ENCODE measurements at regions not wholly inside any gene's neighbourhood (a gene's known extent, or its start where the extent isn't known, plus 50 kb on each side); places are given as distances from the start of the nearest gene placed in this dataset.

DNA sequence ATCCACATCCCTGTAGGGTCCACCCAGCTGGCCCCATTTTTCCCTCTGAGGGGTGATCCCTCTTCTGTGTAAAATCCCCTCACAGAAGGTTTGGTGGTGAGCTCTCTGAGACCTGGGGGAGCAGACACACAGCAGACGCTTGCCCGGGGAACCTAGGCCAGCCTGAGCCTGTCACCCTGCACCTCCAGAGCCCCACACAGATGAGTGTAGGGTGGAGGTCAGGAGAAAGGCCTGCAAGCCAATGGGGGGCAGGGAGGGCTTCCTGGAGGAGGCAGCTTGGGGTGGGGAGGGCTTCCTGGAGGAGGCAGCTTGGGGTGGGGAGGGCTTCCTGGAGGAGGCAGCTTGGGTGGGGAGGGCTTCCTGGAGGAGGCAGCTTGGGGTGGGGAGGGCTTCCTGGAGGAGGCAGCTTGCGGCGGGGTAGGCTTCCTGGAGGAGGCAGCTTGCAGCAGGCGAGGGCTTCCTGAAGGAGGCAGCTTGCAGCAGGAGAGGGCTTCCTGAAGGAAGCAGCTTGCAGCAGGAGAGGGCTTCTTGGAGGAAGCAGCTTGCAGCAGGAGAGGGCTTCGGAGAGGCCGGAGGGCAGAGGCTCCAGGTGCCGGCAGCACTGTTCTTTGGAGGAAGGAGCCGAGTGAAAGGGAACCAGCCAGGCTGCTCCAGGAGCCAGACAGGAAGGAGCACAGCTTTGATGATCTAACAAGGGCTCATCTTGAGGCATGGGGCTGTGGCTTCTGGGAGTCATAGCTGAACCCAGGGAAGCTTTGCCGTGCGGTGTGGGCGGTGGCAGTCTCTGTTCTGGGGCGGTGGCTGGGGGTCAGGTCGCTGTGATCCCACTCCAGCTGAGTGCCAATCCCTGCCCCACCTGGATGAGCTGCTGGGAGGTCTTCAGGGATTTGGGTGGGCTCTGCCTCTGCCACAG lies 83.7 kb upstream of the ZNF469 start:
- ATAC-seq (replicated peaks; ENCODE audit: extremely low read depth, poor library complexity, severe bottlenecking) (no peak), DNase-seq (ENCODE audit: low spot score in 2 of 2) (no peak)
- H3K4me3 Mint-ChIP-seq, result no peak overlapping the region
- H3K4me1 Mint-ChIP-seq, result no peaks in the 10 kb centered on the region
- H3K27ac Mint-ChIP-seq (ENCODE audit: low read depth), result no peak overlapping the region
- H3K36me3 Mint-ChIP-seq (ENCODE audit: insufficient read depth), result no peaks in the 10 kb centered on the region
- peaks cover 19% of the 10 kb centered on the region for H3K27me3 Mint-ChIP-seq
- H3K9me3 Mint-ChIP-seq, result no peaks in the 10 kb centered on the region

DNA sequence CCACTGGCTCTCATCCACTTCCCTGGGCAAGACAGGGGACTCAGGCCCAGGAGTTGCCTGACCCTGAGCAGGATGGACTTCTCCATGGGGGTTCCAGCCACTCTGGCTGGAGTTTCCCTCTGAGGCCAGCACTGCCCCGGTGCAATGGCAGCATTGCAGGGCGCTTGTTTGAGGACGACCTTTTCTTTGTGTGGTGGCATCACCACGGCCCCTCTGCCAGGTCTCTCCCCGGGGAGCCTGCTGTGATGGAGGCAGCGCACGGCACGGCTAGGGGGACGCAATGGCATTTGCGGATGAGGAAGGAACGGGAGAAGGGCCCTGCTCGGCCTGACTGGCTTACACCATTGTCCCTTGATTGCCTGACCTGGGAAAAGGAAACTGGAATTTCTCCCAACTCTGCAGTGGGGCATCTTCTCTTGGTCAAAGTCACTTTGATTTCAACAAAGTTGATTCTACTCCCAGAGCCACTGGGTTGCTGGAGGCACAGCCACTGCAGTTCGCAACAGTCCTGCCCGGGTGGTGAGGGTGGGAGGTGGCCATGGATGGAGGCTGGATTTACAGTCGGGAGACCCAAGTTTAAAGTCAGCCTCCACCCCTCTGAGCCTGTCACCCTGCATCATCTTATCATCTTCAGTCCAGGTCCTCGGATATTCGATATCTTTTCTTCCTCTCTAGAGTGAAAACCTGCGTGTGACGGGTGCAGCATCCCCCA lies 82.9 kb upstream of the ZNF469 start:
- no peak for ATAC-seq (replicated peaks; ENCODE audit: extremely low read depth, poor library complexity, severe bottlenecking)
- Mint-ChIP-seq H3K27me3 (peaks cover 19% of the 10 kb centered on the region), H3K4me3 (no peak overlapping the region), H3K36me3 (ENCODE audit: insufficient read depth) (no peaks in the 10 kb centered on the region), H3K27ac (ENCODE audit: low read depth) (no peak overlapping the region), H3K4me1 (no peaks in the 10 kb centered on the region), H3K9me3 (no peaks in the 10 kb centered on the region)
- no peak for DNase-seq (ENCODE audit: low spot score in 2 of 2)

DNA sequence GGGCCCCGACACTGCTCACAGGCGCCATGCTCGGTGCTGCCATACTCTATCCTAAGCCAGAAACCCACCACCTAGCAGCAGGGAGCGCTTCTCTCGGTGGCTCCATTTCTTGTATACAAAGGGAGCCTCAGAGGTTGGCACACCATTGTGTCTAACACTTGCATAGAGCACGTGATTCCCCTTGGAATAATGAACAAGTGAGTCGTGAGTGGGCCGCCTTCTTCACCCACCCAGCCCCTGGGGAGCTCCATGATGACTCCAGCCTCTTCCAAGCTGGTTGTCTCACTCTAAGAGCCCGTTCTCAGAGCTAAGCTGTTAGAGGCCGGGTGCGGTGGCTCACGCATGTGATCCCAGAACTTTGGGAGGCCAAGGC lies 82.3 kb upstream of the ZNF469 start:
- no peak for DNase-seq (ENCODE audit: low spot score in 2 of 2)
- no peak for ATAC-seq (replicated peaks; ENCODE audit: extremely low read depth, poor library complexity, severe bottlenecking)
- H3K4me1 Mint-ChIP-seq, result no peaks in the 10 kb centered on the region

DNA sequence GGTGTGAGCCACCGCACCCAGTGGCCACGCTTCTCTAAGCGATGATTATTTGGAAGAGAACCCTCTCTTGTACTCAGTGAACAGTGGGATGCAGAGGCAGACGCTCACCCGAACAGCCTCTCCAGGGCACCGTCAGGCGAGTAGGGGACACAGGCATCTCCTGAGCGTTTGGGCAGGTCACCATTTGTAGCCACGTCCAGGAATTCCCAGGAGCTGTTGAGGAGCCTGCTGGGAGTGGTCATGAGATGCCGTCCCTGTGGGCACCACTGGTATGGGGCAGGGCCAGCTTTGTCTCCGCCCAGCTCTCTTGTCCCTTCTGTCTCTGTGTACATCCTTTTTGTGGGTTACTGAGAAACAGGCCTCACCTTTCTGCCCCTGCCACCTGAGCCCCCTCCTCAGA lies 81.3 kb upstream of the ZNF469 start:
- H3K9me3 Mint-ChIP-seq, result peaks cover 5% of the 10 kb centered on the region
- peaks cover 19% of the 10 kb centered on the region for H3K27me3 Mint-ChIP-seq
- no peaks in the 10 kb centered on the region for H3K4me1 Mint-ChIP-seq
- no peak overlapping the region for H3K4me3 Mint-ChIP-seq
- no peak for ATAC-seq (replicated peaks; ENCODE audit: extremely low read depth, poor library complexity, severe bottlenecking)
- no peak for DNase-seq (ENCODE audit: low spot score in 2 of 2)
- H3K27ac Mint-ChIP-seq (ENCODE audit: low read depth), result no peak overlapping the region
- H3K36me3 Mint-ChIP-seq (ENCODE audit: insufficient read depth), result no peaks in the 10 kb centered on the region

More for the DNA sequence above, 82.3 kb upstream of the ZNF469 start:
- peaks cover 19% of the 10 kb centered on the region for H3K27me3 Mint-ChIP-seq
- no peaks in the 10 kb centered on the region for H3K36me3 Mint-ChIP-seq (ENCODE audit: insufficient read depth)
- no peak overlapping the region for H3K27ac Mint-ChIP-seq (ENCODE audit: low read depth)
- H3K9me3 Mint-ChIP-seq, result peaks cover 2% of the 10 kb centered on the region
- no peak overlapping the region for H3K4me3 Mint-ChIP-seq

DNA sequence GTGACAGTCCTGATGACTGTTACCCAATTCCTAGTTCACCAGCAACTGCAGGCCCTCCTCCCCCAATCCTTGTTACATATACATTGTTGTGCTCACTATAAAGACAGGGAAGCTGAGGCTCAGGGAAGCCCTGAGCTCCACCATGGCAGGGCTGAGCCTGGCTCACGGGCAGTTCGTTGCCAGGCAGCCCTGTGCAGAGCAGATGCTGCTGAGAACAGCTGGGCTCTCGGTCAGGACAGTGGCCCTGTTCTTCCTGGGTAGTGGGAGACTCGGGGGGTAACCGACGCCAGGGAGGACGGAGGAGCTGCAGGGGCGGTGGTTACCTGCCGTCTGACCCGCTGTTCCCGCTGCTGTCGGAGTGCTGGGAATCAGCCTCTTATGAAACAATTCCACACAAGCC lies 80.9 kb upstream of the ZNF469 start:
- no peak for ATAC-seq (replicated peaks; ENCODE audit: extremely low read depth, poor library complexity, severe bottlenecking)
- DNase-seq (ENCODE audit: low spot score in 2 of 2), result no peak
- Mint-ChIP-seq H3K27ac (ENCODE audit: low read depth) (no peak overlapping the region), H3K4me1 (no peaks in the 10 kb centered on the region), H3K36me3 (ENCODE audit: insufficient read depth) (no peaks in the 10 kb centered on the region), H3K9me3 (peaks cover 5% of the 10 kb centered on the region), H3K4me3 (no peak overlapping the region), H3K27me3 (peaks cover 19% of the 10 kb centered on the region)

GRCh38 chr16:88302666-88303065 lies 80.1 kb upstream of the ZNF469 start:
- DNase-seq (ENCODE audit: low spot score in 2 of 2) (no peak), ATAC-seq (replicated peaks; ENCODE audit: extremely low read depth, poor library complexity, severe bottlenecking) (no peak)
- Mint-ChIP-seq H3K4me1 (no peaks in the 10 kb centered on the region), H3K27ac (ENCODE audit: low read depth) (no peak overlapping the region), H3K27me3 (peaks cover 20% of the 10 kb centered on the region), H3K4me3 (no peak overlapping the region), H3K9me3 (peaks cover 5% of the 10 kb centered on the region), H3K36me3 (ENCODE audit: insufficient read depth) (no peaks in the 10 kb centered on the region)

DNA sequence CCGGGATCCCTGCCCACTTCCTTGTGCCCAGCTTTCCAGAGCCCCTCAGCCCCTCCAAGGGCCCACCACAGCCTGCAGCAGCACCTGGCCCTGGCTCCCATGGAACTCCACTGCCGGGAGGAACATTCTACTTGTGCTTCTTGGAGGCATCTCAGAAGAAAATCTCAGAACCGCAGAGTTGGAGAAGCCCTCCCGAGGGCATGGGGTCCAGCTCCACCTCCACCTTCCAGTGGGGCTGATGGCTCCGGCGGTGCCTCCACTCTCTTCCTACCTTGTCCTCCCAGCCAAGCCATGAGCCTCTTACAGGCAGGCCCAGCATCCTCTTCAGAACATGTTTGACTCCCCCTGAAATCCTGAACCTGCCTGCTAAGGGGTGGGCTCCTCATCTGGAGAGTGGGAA lies 79.4 kb upstream of the ZNF469 start:
- Mint-ChIP-seq H3K4me1 (no peaks in the 10 kb centered on the region), H3K4me3 (no peak overlapping the region), H3K27me3 (peaks cover 27% of the 10 kb centered on the region), H3K36me3 (ENCODE audit: insufficient read depth) (no peaks in the 10 kb centered on the region), H3K9me3 (peaks cover 5% of the 10 kb centered on the region), H3K27ac (ENCODE audit: low read depth) (no peak overlapping the region)
- ATAC-seq (replicated peaks; ENCODE audit: extremely low read depth, poor library complexity, severe bottlenecking), result no peak
- no peak for DNase-seq (ENCODE audit: low spot score in 2 of 2)

DNA sequence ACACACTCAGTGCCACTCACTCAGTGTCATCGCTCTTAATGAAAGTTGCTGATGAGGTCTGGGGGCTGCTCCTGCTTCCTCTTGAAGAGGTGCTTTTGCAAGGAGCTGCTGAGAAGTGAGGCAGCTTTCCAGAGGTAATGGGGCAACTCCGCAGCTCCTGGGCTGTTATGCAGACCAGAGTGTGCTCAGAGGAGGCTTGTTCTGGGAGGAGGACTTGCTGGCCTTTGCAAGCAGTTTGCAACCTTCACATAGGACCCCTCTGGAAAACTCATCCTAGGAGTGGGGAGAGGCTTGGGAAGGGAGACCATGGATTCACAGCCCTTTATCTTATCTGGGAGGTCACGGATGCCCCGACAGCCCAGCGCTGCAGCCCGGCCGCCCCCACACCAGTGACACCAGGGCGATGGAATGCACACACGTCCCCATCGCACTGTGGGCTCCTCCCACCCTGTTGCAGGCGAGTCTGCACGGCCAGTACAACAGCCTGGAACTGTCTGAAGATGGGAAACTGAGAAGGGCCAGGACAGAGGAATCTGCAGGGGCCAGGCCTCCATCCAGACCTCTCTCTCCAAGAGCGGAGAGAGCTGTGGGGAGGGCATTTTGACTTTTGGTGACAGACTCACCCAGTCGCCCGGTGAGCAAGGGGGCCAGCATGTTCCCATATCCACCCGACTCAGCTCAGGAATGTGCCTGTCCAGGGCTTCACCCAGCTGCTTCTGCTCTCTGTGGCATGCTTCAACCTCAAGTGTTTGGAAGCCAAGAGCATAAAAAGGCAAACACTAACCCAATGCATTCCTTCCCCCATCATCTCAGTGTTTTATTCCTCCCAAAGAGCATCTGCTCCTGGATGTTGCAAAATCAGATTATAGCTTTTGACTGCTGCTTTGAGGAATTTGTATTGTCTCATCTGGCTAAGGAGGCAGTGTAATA lies 78.6 kb upstream of the ZNF469 start:
- ATAC-seq (replicated peaks; ENCODE audit: extremely low read depth, poor library complexity, severe bottlenecking) (no peak), DNase-seq (ENCODE audit: low spot score in 2 of 2) (no peak)
- peaks cover 35% of the 10 kb centered on the region for H3K27me3 Mint-ChIP-seq
- no peak overlapping the region for H3K27ac Mint-ChIP-seq (ENCODE audit: low read depth)
- no peak overlapping the region for H3K4me3 Mint-ChIP-seq
- H3K4me1 Mint-ChIP-seq, result no peaks in the 10 kb centered on the region
- H3K36me3 Mint-ChIP-seq (ENCODE audit: insufficient read depth), result no peaks in the 10 kb centered on the region
- peaks cover 5% of the 10 kb centered on the region for H3K9me3 Mint-ChIP-seq

DNA sequence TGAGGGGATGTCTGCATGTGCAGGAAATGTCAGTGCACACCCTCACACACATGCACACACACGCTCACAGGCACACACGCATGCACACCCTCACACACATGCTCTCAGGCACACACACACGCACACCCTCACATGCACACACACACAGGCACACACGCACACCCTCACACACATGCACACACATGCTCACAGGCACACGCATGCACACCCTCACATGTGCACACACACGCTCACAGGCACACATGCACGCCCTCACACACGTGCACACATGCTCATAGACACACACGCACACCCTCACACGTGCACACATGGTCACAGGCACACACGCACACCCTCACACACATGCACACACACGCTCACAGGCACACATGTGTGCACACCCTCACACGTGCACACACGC lies 77.6 kb upstream of the ZNF469 start:
- DNase-seq (ENCODE audit: low spot score in 2 of 2), result no peak
- ATAC-seq (replicated peaks; ENCODE audit: extremely low read depth, poor library complexity, severe bottlenecking), result no peak
- no peak overlapping the region for H3K4me3 Mint-ChIP-seq
- peaks cover 5% of the 10 kb centered on the region for H3K9me3 Mint-ChIP-seq
- H3K36me3 Mint-ChIP-seq (ENCODE audit: insufficient read depth), result no peaks in the 10 kb centered on the region
- peaks cover 42% of the 10 kb centered on the region for H3K27me3 Mint-ChIP-seq
- no peak overlapping the region for H3K27ac Mint-ChIP-seq (ENCODE audit: low read depth)
- no peaks in the 10 kb centered on the region for H3K4me1 Mint-ChIP-seq

- Mint-ChIP-seq H3K36me3 (ENCODE audit: insufficient read depth) (no peaks in the 10 kb centered on the region), H3K27ac (ENCODE audit: low read depth) (no peak overlapping the region), H3K9me3 (peaks cover 5% of the 10 kb centered on the region), H3K4me3 (no peak overlapping the region), H3K27me3 (peaks cover 34% of the 10 kb centered on the region), H3K4me1 (no peaks in the 10 kb centered on the region)
- DNase-seq (ENCODE audit: low spot score in 2 of 2) (no peak), ATAC-seq (replicated peaks; ENCODE audit: extremely low read depth, poor library complexity, severe bottlenecking) (no peak)
Observed at GRCh38 chr16:88306411-88306810, 76.3 kb upstream of the ZNF469 start.

GRCh38 chr16:88306860-88307545 lies 75.8 kb upstream of the ZNF469 start:
- no peak overlapping the region for H3K27ac Mint-ChIP-seq (ENCODE audit: low read depth)
- H3K4me1 Mint-ChIP-seq, result no peaks in the 10 kb centered on the region
- DNase-seq (ENCODE audit: low spot score in 2 of 2), result no peak
- H3K27me3 Mint-ChIP-seq, result peaks cover 29% of the 10 kb centered on the region
- no peak for ATAC-seq (replicated peaks; ENCODE audit: extremely low read depth, poor library complexity, severe bottlenecking)
- H3K36me3 Mint-ChIP-seq (ENCODE audit: insufficient read depth), result no peaks in the 10 kb centered on the region
- H3K9me3 Mint-ChIP-seq, result peaks cover 5% of the 10 kb centered on the region
- H3K4me3 Mint-ChIP-seq, result no peak overlapping the region

Measured in central memory CD8-positive, alpha-beta T cell (primary cell).